Upper lobe of left lung (tissue), 6 donors: ENCODE measurements at regions not wholly inside any gene's neighbourhood (a gene's known extent, or its start where the extent isn't known, plus 50 kb on each side); places are given as distances from the start of the nearest gene placed in this dataset.
A peak's percentile ranks its signal among the peaks of the same experiment; 100 is the strongest.

ENCODE experiments used
- ATAC-seq, 2 donors: fragments of 200-7000 bp; cut with Tn5 transposase; one replicate each; pipeline ENCODE4 v1.9.1; 2022; ENCODE audit warnings: mild to moderate bottlenecking in 2 of 2, moderate library complexity in 2 of 2; ENCODE audit not compliant: low FRiP score in 2 of 2
- DNase-seq, 2 donors: peaks; one replicate each; pipeline ENCODE4 v3.0.0-alpha.2; 2019 to 2020
- H3K27ac ChIP-seq, 4 donors: fragments of 200-600 bp; sonication (generic); one replicate each; pipeline ENCODE4 v1.5.1; 2016 to 2019
- H3K27me3 ChIP-seq, 4 donors: fragments of 200-600 bp; sonication (generic); one replicate each; pipeline ENCODE4 v1.5.1; 2017 to 2019
- H3K36me3 ChIP-seq, 4 donors: fragments of 200-600 bp; sonication (generic); one replicate each; pipeline ENCODE4 v1.5.1; 2016 to 2019
- H3K4me1 ChIP-seq, 4 donors: fragments of 200-600 bp; sonication (generic); one replicate each; pipeline ENCODE4 v1.5.1; 2018 to 2019
- H3K4me3 ChIP-seq, 4 donors: fragments of 200-600 bp; sonication (generic); one replicate each; pipeline ENCODE4 v1.5.1; 2017 to 2019; ENCODE audit warnings: mild to moderate bottlenecking in 2 of 4, moderate library complexity in 1 of 4
- H3K9me3 ChIP-seq, 4 donors: fragments of 200-600 bp; sonication (generic); one replicate each; pipeline ENCODE4 v1.5.1; 2018 to 2019
- EP300 ChIP-seq, 4 donors: sonication (generic); formaldehyde crosslinking; IDR thresholded peaks; one replicate each; pipeline ENCODE4 v1.5.1; 2017; ENCODE audit warnings: antibody characterized with exemption in 4 of 4, control low read depth in 2 of 4
- POLR2A ChIP-seq, 4 donors: fragments of 450-650 bp; IDR thresholded peaks; one replicate each; pipeline ENCODE4 v1.5.1; 2016 to 2017; ENCODE audit warnings: antibody characterized with exemption in 4 of 4, mild to moderate bottlenecking in 2 of 4
- POLR2AphosphoS5 ChIP-seq, 2 donors: sonication (generic); formaldehyde crosslinking; IDR thresholded peaks; one replicate each; pipeline ENCODE4 v1.5.1; 2017; ENCODE audit warnings: antibody characterized with exemption in 2 of 2
- WGBS, 2 donors: methylation state at CpG; one replicate each; pipeline ENCODE4 v1.1.5; 2017 to 2018; 5-methylcytosine and 5-hydroxymethylcytosine counted together
- TF ChIP-seq, protein P1 (sequence below), 6 experiments: fragments of 450-650 bp in 4 of 6; fragments of 200-600 bp in 2 of 6; sonication (generic) in 2 of 6; IDR thresholded peaks; one replicate each; pipeline ENCODE4 v1.5.1; 2016 to 2019; ENCODE audit warnings: antibody characterized with exemption in 6 of 6
- donor health status: DM: no; HTN: no; CAD: no; lungs with moderate emphysema.
- donor health status: DM: no; HTN: yes; CAD: no; lungs with severe emphysema.

DNA sequence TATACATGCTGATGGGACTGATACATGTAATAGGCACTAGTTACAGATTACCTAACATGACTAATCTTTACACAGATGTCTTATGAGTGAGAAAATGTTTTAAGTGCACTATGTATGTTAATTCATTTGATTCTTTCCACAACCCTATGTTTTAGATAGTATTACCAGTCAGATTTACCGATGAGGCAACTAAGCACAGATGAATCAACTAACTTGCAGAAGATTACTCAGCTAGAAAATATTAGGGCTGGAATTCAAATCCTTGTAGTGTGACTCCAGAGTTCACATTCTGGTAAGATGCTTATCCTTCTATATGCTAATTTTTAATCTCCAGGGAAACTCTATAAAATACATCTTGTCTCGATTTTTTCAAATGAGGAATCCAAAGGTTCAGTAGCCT, 964.9 kb downstream of the REEP3 start:
- 50 to 57% methylated on average over 2 of the region's 2 CpGs for WGBS, 2 donors
- TF ChIP-seq POLR2A (IDR thresholded peaks at IDR 0.05) (no peak), POLR2AphosphoS5 (IDR thresholded peaks at IDR 0.05) (no peak), EP300 (IDR thresholded peaks at IDR 0.05) (no peak)
- TF ChIP-seq, protein P1, sequence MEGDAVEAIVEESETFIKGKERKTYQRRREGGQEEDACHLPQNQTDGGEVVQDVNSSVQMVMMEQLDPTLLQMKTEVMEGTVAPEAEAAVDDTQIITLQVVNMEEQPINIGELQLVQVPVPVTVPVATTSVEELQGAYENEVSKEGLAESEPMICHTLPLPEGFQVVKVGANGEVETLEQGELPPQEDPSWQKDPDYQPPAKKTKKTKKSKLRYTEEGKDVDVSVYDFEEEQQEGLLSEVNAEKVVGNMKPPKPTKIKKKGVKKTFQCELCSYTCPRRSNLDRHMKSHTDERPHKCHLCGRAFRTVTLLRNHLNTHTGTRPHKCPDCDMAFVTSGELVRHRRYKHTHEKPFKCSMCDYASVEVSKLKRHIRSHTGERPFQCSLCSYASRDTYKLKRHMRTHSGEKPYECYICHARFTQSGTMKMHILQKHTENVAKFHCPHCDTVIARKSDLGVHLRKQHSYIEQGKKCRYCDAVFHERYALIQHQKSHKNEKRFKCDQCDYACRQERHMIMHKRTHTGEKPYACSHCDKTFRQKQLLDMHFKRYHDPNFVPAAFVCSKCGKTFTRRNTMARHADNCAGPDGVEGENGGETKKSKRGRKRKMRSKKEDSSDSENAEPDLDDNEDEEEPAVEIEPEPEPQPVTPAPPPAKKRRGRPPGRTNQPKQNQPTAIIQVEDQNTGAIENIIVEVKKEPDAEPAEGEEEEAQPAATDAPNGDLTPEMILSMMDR (IDR thresholded peaks at IDR 0.05): no peak
- no peak for ATAC-seq

DNA sequence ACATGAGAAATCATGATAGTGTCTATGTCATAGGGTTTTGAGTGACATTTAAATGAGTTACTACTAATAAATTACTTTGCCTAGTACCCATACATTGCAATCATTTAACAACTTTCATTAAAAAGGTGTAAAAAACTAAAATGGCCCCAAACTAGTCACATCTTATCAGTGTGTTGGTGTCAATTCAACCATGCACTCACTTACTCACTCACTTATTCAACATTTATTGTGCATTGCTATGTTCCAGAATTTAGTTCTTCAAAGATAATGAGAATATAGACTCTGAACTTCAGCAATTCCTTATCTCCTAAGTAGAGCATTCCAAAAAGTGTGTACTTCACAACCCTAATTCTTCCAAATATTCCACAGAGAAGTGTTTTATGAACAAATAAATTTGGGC, 965.7 kb downstream of the REEP3 start:
- no peak for TF ChIP-seq POLR2AphosphoS5 (IDR thresholded peaks at IDR 0.05)
- TF ChIP-seq, protein P1 (IDR thresholded peaks at IDR 0.05): no peak
- TF ChIP-seq EP300 (IDR thresholded peaks at IDR 0.05): no peak
- no peak for TF ChIP-seq POLR2A (IDR thresholded peaks at IDR 0.05)
- no peaks in the 10 kb centered on the region for H3K27me3 ChIP-seq
- H3K9me3 ChIP-seq: no peaks in the 10 kb centered on the region
- H3K36me3 ChIP-seq: no peaks in the 10 kb centered on the region
- no peak overlapping the region for H3K27ac ChIP-seq
- H3K4me1 ChIP-seq: no peaks in the 10 kb centered on the region
- no peak for ATAC-seq
- DNase-seq: no peak
- no peak overlapping the region for H3K4me3 ChIP-seq

More for the DNA sequence above, 964.9 kb downstream of the REEP3 start:
- no peak for DNase-seq
- no peaks in the 10 kb centered on the region for H3K36me3 ChIP-seq
- H3K4me1 ChIP-seq: no peaks in the 10 kb centered on the region
- H3K9me3 ChIP-seq: no peaks in the 10 kb centered on the region
- no peak overlapping the region for H3K4me3 ChIP-seq
- H3K27me3 ChIP-seq: no peaks in the 10 kb centered on the region
- H3K27ac ChIP-seq: no peak overlapping the region

DNA sequence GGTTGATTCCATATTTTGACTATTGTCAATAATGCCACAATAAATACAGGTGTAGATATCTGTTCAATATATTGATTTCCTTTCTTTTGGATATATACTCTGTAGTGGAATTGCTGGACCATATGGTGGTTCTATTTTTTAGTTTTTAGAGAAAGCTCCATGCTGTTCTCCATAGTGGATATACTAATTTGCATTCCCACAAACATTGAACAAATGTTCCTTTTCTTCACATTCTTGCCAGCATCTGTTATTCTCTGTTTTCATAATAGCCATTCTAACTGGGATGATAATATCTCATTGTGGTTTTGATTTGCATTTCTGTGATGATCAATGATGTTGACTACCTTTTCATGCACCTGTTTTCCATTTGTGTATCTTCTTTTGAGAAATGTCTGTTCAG, 973.7 kb downstream of the REEP3 start:
- DNase-seq: no peak
- H3K27me3 ChIP-seq: no peaks in the 10 kb centered on the region
- no peak overlapping the region for H3K4me3 ChIP-seq
- no peak for TF ChIP-seq POLR2A (IDR thresholded peaks at IDR 0.05)
- TF ChIP-seq, protein P1 (IDR thresholded peaks at IDR 0.05): no peak
- no peak for TF ChIP-seq EP300 (IDR thresholded peaks at IDR 0.05)
- no peak for TF ChIP-seq POLR2AphosphoS5 (IDR thresholded peaks at IDR 0.05)
- H3K4me1 ChIP-seq: no peaks in the 10 kb centered on the region
- H3K9me3 ChIP-seq: no peaks in the 10 kb centered on the region
- ATAC-seq: no peak
- no peak overlapping the region for H3K27ac ChIP-seq
- no peaks in the 10 kb centered on the region for H3K36me3 ChIP-seq

DNA sequence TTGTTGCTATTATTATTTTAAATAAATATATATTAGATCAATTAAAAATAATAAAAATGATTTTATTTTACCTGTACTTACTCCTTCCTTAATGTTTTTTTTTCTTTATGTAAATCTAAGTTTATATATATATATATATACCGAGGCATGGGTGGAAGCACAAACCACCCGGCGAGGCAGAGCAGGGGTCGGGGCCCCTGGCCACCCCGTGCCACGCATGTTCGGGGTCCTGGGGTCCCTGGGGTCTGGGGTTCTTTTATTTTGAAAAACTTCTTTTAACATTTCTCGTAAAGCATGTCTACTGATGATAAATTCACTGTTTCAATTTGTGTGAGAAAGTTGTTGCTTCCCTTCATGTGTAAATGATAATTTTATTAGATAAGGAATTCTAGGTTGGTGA, 976.1 kb downstream of the REEP3 start:
- no peak for TF ChIP-seq POLR2AphosphoS5 (IDR thresholded peaks at IDR 0.05)
- no peak for TF ChIP-seq POLR2A (IDR thresholded peaks at IDR 0.05)
- TF ChIP-seq, protein P1 (IDR thresholded peaks at IDR 0.05): no peak
- no peak for TF ChIP-seq EP300 (IDR thresholded peaks at IDR 0.05)
- WGBS, 2 donors: 89 to 94% methylated on average over 8 of the region's 8 CpGs
- Histone ChIP-seq H3K4me1 (no peaks in the 10 kb centered on the region), H3K27me3 (no peaks in the 10 kb centered on the region), H3K36me3 (no peaks in the 10 kb centered on the region), H3K9me3 (no peaks in the 10 kb centered on the region), H3K4me3 (no peak overlapping the region), H3K27ac (no peak overlapping the region)
- DNase-seq: peak in 1 of 2 donors; percentile 50
- ATAC-seq: no peak

DNA sequence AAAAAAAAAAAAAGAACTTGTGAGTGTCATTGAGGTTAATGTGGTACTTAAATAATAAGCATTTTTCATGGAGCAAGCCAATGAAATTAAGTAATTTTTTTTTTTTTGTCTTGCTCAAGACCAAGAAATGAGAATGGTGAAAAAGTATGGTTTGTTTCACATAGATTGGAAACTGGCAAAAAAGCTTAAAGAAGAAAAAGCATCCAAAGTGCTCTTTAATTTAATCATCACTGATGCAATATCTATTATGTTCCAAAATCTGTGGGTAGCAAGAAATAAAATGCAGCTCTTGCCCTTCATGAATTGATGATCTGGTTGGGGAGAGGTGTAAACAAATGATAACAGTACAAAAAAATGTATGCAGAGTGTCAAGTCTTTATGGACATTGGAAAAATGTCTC, 980.6 kb downstream of the REEP3 start:
- Histone ChIP-seq H3K27me3 (no peaks in the 10 kb centered on the region), H3K9me3 (no peaks in the 10 kb centered on the region), H3K4me1 (no peaks in the 10 kb centered on the region), H3K4me3 (no peak overlapping the region), H3K27ac (no peak overlapping the region), H3K36me3 (no peaks in the 10 kb centered on the region)
- DNase-seq: no peak
- TF ChIP-seq POLR2AphosphoS5 (IDR thresholded peaks at IDR 0.05): no peak
- TF ChIP-seq, protein P1 (IDR thresholded peaks at IDR 0.05): no peak
- TF ChIP-seq EP300 (IDR thresholded peaks at IDR 0.05): no peak
- TF ChIP-seq POLR2A (IDR thresholded peaks at IDR 0.05): no peak
- no peak for ATAC-seq
